ENCODE measurements at regions not wholly inside any gene's neighbourhood (a gene's known extent, or its start where the extent isn't known, plus 50 kb on each side); places are given as distances from the start of the nearest gene placed in this dataset.

DNA sequence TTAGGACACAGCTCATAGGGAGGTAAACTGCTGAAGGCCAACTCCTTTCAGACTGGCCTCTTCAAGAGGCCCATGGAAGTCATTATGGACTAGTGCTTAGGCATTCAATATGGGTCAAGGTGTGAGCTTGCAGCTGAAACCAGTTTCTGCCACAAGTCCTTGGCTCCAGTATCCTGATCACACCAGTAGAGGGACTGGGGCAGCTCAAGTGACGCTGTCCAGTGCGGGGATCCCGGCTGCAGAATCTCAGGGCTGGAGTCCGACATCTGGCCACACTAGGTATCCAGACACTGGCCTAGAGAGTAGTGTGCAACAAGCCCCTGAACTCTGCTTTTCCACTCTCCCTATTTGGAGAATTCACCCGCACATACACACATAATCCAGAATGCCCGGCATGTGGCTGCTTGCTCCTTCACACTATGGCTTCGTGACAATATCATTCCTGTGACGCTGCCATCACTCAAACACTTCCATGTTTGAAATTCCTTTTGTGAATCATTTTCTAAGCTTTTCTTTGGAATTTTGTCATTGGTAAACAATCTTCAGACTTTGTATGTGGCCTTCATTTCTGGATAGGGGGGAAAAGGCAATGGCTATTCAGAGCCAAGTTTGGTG is 425.1 kb downstream of the EFNB2 start:
- no TSS peak for BruUV-seq (replicated peaks)
- no peaks in the 10 kb centered on the region for H4K20me1 ChIP-seq (ENCODE audit: insufficient read depth)
- no peak for DNase-seq (ENCODE audit: low read depth, low spot score)
- no peaks in the 10 kb centered on the region for H3K9me3 ChIP-seq (ENCODE audit: control insufficient read depth in 1 of 2, insufficient read depth in 1 of 2, low read depth in 1 of 2, low read length in 2 of 2)
- TF ChIP-seq CTCF (IDR thresholded peaks at IDR 0.05 in 2 of 3, conservative IDR thresholded peaks at IDR 0.05 in 1 of 3; ENCODE audit: borderline replicate concordance in 1 of 3, insufficient read depth in 1 of 3, low read depth in 2 of 3, low read length in 2 of 3) (peak in 2 of 3 experiments; percentile 13 to 26; a peak in 2 of 6 replicates), RAD21 (IDR thresholded peaks at IDR 0.05; ENCODE audit: low read depth) (no peak), TCF7L2 (IDR thresholded peaks at IDR 0.05; ENCODE audit: borderline replicate concordance, extremely low read depth, insufficient read depth, insufficient read length) (no peak), SP1 (IDR thresholded peaks at IDR 0.05; ENCODE audit: low read depth) (no peak)
- no peak overlapping the region for H3K27ac ChIP-seq (ENCODE audit: low read depth, low read length)
- peaks cover 3 to 5% of the 10 kb centered on the region in 2 experiments for H3K4me1 ChIP-seq (ENCODE audit: control insufficient read depth in 1 of 2, insufficient read depth in 2 of 2, low read length in 2 of 2)
- H3K27me3 ChIP-seq (ENCODE audit: insufficient read depth, low read length) = no peaks in the 10 kb centered on the region
- H3K36me3 ChIP-seq (ENCODE audit: control insufficient read depth in 1 of 2, insufficient read depth in 2 of 2, low read length in 2 of 2) = no peaks in the 10 kb centered on the region
- ATAC-seq = peak; percentile 46; the same call in 1 of the 2 replicates
- no peaks in the 10 kb centered on the region for H3K9me2 ChIP-seq (ENCODE audit: insufficient read depth)
- no peak overlapping the region for H3K9ac ChIP-seq (ENCODE audit: low read length)
- ChIA-PET CTCF (no interaction called here), POLR2A (no interaction called here), RAD21 (ENCODE audit: low non-redundant PET in 1 of 2, low total read pairs in 2 of 2, uncharacterized antibody in 2 of 2, unreplicated experiment in 2 of 2) (no interaction called here)
- no peak overlapping the region for H3K4me2 ChIP-seq (ENCODE audit: low read length)
- H2AFZ ChIP-seq (ENCODE audit: low read depth, low read length, poor library complexity, severe bottlenecking) = no peak overlapping the region
- intact Hi-C loops (cut with micrococcal nuclease) = no loop called here
- H3K79me2 ChIP-seq (ENCODE audit: insufficient read depth, low read length) = no peaks in the 10 kb centered on the region
- no peak overlapping the region for H3K4me3 ChIP-seq (replicated peaks in 1 of 2; ENCODE audit: low read depth in 1 of 2, low read length in 2 of 2)

DNA sequence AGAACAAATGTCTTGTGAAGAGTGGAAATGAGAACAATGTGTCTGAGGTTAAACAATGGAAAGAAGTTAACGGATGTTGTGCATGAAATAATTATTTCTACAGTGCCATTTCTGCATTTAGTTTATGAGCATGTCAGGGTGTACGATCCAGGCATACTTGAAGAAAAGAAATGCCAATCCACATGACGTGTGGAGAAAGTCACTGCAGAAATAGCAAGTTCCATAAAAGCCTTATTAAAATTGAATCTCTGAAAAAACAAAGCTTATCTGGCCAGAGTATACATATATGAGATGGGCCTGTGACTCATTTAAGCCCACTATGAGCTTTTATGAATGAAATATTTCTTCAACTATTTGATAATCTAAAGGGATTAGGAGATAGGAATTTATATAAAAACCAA is 426.1 kb downstream of the EFNB2 start:
- Histone ChIP-seq H3K9ac (ENCODE audit: low read length) (no peak overlapping the region), H3K4me3 (replicated peaks in 1 of 2; ENCODE audit: low read depth in 1 of 2, low read length in 2 of 2) (no peak overlapping the region), H3K9me3 (ENCODE audit: control insufficient read depth in 1 of 2, insufficient read depth in 1 of 2, low read depth in 1 of 2, low read length in 2 of 2) (no peaks in the 10 kb centered on the region), H3K27ac (ENCODE audit: low read depth, low read length) (no peak overlapping the region), H2AFZ (ENCODE audit: low read depth, low read length, poor library complexity, severe bottlenecking) (no peak overlapping the region), H3K36me3 (ENCODE audit: control insufficient read depth in 1 of 2, insufficient read depth in 2 of 2, low read length in 2 of 2) (no peaks in the 10 kb centered on the region), H3K4me1 (ENCODE audit: control insufficient read depth in 1 of 2, insufficient read depth in 2 of 2, low read length in 2 of 2) (peaks cover 12 to 14% of the 10 kb centered on the region in 2 experiments), H3K79me2 (ENCODE audit: insufficient read depth, low read length) (no peaks in the 10 kb centered on the region), H3K4me2 (ENCODE audit: low read length) (no peak overlapping the region), H4K20me1 (ENCODE audit: insufficient read depth) (no peaks in the 10 kb centered on the region), H3K9me2 (ENCODE audit: insufficient read depth) (no peaks in the 10 kb centered on the region), H3K27me3 (ENCODE audit: insufficient read depth, low read length) (no peaks in the 10 kb centered on the region)
- intact Hi-C loops (cut with micrococcal nuclease) = no loop called here
- POLR2A ChIA-PET = no interaction called here
- RAD21 ChIA-PET (ENCODE audit: low non-redundant PET in 1 of 2, low total read pairs in 2 of 2, uncharacterized antibody in 2 of 2, unreplicated experiment in 2 of 2) = no interaction called here
- CTCF ChIA-PET = no interaction called here
- no TSS peak for BruUV-seq (replicated peaks)
- DNase-seq (ENCODE audit: low read depth, low spot score) (no peak), ATAC-seq (no peak)
- TF ChIP-seq JUND (IDR thresholded peaks at IDR 0.05) = no peak
- no peak for TF ChIP-seq POLR2AphosphoS5 (IDR thresholded peaks at IDR 0.05; ENCODE audit: low read depth, low read length)
- no peak for TF ChIP-seq RAD21 (IDR thresholded peaks at IDR 0.05; ENCODE audit: low read depth)
- no peak for TF ChIP-seq POLR2A (IDR thresholded peaks at IDR 0.05; ENCODE audit: borderline replicate concordance, extremely low read depth, insufficient read depth, insufficient read length)
- TF ChIP-seq FOSL1 (IDR thresholded peaks at IDR 0.05; ENCODE audit: low read depth) = no peak
- TF ChIP-seq SIN3A (IDR thresholded peaks at IDR 0.05; ENCODE audit: low read depth) = no peak

Measured in HCT116 (cell line).